HG03558 (cell line): ENCODE measurements at regions not wholly inside any gene's neighbourhood (a gene's known extent, or its start where the extent isn't known, plus 50 kb on each side); places are given as distances from the start of the nearest gene placed in this dataset.

ENCODE experiments used
- ATAC-seq: cut with Tn5 transposase; IDR thresholded peaks from one replicate; pipeline ENCODE4 v1.9.1; 2021; ENCODE audit warnings: moderate number of reproducible peaks; ENCODE audit not compliant: unreplicated experiment; ENCODE audit errors: extremely low read depth

- no peak for ATAC-seq
Observed at GRCh38 chr1:58861506-58861905, 77.7 kb upstream of the JUN start.

- no peak for ATAC-seq
Observed at GRCh38 chr1:58862728-58863385, 79.0 kb upstream of the JUN start.

- no peak for ATAC-seq
Observed at GRCh38 chr1:58864654-58865053, 80.8 kb upstream of the JUN start.

GRCh38 chr1:58866578-58866977, 82.7 kb upstream of the JUN start:
- ATAC-seq = no peak

- ATAC-seq = no peak
Observed at GRCh38 chr1:58869638-58870297, 85.9 kb upstream of the JUN start.

- ATAC-seq = no peak
Observed at GRCh38 chr1:58870298-58870676, 86.4 kb upstream of the JUN start.

- no peak for ATAC-seq
Observed at GRCh38 chr1:58874342-58874741, 90.5 kb upstream of the JUN start.

GRCh38 chr1:58874757-58875755, 91.2 kb upstream of the JUN start:
- no peak for ATAC-seq

GRCh38 chr1:58879464-58879863, 95.6 kb upstream of the JUN start:
- no peak for ATAC-seq

GRCh38 chr1:58880592-58880991, 96.7 kb upstream of the JUN start:
- ATAC-seq = no peak

- ATAC-seq = no peak
Observed at GRCh38 chr1:58881471-58881994, 97.7 kb upstream of the JUN start.

GRCh38 chr1:58882322-58882948, 98.6 kb upstream of the JUN start:
- no peak for ATAC-seq

GRCh38 chr1:58883037-58883887, 99.4 kb upstream of the JUN start:
- ATAC-seq = no peak

GRCh38 chr1:58883888-58884482, 100.1 kb upstream of the JUN start:
- ATAC-seq = no peak

- ATAC-seq = no peak
Observed at GRCh38 chr1:58884706-58885661, 101.1 kb upstream of the JUN start.

- ATAC-seq = no peak
Observed at GRCh38 chr1:58885998-58886397, 102.2 kb upstream of the JUN start.

- no peak for ATAC-seq
Observed at GRCh38 chr1:58886611-58887010, 102.8 kb upstream of the JUN start.

GRCh38 chr1:58887059-58887458, 103.2 kb upstream of the JUN start:
- ATAC-seq = no peak
